Mesenchymal stem cell (in vitro differentiated cells and primary cell): ENCODE measurements at regions not wholly inside any gene's neighbourhood (a gene's known extent, or its start where the extent isn't known, plus 50 kb on each side); places are given as distances from the start of the nearest gene placed in this dataset.

Experiments used
- DNase-seq: peaks from one replicate; pipeline ENCODE4 v3.0.0-alpha.2; 2013
- H2AFZ ChIP-seq: one replicate; pipeline ENCODE4 v1.6.1; 2013; ENCODE audit warnings: low read depth, mild to moderate bottlenecking, control low read depth, inconsistent platforms, low read length, moderate library complexity
- H2AK5ac ChIP-seq: 2 replicates; pipeline ENCODE4 v1.6.1; 2013; ENCODE audit warnings: low read length, moderate library complexity, mild to moderate bottlenecking, inconsistent platforms; ENCODE audit not compliant: severe bottlenecking
- H2BK120ac ChIP-seq: one replicate; pipeline ENCODE4 v1.6.1; 2013; ENCODE audit warnings: low read depth, mild to moderate bottlenecking, inconsistent platforms, low read length, moderate library complexity
- H2BK12ac ChIP-seq, 2 experiments: one replicate each; pipeline ENCODE4 v1.6.1; 2013; ENCODE audit warnings: inconsistent platforms in 2 of 2, low read length in 2 of 2, mild to moderate bottlenecking in 2 of 2, moderate library complexity in 2 of 2, control low read depth in 1 of 2
- H2BK15ac ChIP-seq: one replicate; pipeline ENCODE4 v1.6.1; 2013; ENCODE audit warnings: mild to moderate bottlenecking, low read depth, inconsistent platforms; ENCODE audit not compliant: poor library complexity, severe bottlenecking
- H2BK5ac ChIP-seq: 2 replicates; pipeline ENCODE4 v1.6.1; 2013; ENCODE audit warnings: low read depth, mild to moderate bottlenecking, low read length, control low read depth, inconsistent platforms; ENCODE audit not compliant: poor library complexity, severe bottlenecking
- H3K14ac ChIP-seq, 2 experiments: one replicate each; pipeline ENCODE4 v1.6.1; 2013; ENCODE audit warnings: inconsistent platforms in 2 of 2, low read length in 2 of 2, control low read depth in 1 of 2, mild to moderate bottlenecking in 1 of 2, moderate library complexity in 1 of 2
- H3K18ac ChIP-seq, 2 experiments: one replicate each; pipeline ENCODE4 v1.6.1; 2013; ENCODE audit warnings: inconsistent platforms in 2 of 2, low read length in 2 of 2, control low read depth in 1 of 2, low read depth in 1 of 2, mild to moderate bottlenecking in 1 of 2
- H3K23ac ChIP-seq, 2 experiments: one replicate each; pipeline ENCODE4 v1.6.1; 2013; ENCODE audit warnings: inconsistent platforms in 2 of 2, low read length in 2 of 2, mild to moderate bottlenecking in 2 of 2, moderate library complexity in 2 of 2, control low read depth in 1 of 2
- H3K27ac ChIP-seq: 2 replicates; pipeline ENCODE4 v1.5.1; 2013; ENCODE audit warnings: mild to moderate bottlenecking, moderate library complexity, low read length, control low read depth, inconsistent platforms; ENCODE audit not compliant: poor library complexity, severe bottlenecking
- H3K27me3 ChIP-seq, 2 experiments: 2 replicates each; pipeline versions ENCODE4 v1.6.1 to v1.7.0; 2013; ENCODE audit warnings: low read length in 2 of 2, mild to moderate bottlenecking in 2 of 2, moderate library complexity in 2 of 2, control low read depth in 1 of 2, inconsistent platforms in 1 of 2; ENCODE audit not compliant: control insufficient read depth in 1 of 2, insufficient read depth in 1 of 2
- H3K36me3 ChIP-seq, 2 experiments: 2 replicates each; pipeline versions ENCODE4 v1.6.1 to v1.7.0; 2013; ENCODE audit warnings: low read length in 2 of 2, control low read depth in 1 of 2, inconsistent platforms in 1 of 2, low read depth in 1 of 2, mild to moderate bottlenecking in 1 of 2; ENCODE audit not compliant: insufficient read depth in 2 of 2, control insufficient read depth in 1 of 2
- H3K4ac ChIP-seq, 2 experiments: one replicate each; pipeline ENCODE4 v1.6.1; 2013; ENCODE audit warnings: inconsistent platforms in 2 of 2, low read length in 2 of 2, mild to moderate bottlenecking in 2 of 2, moderate library complexity in 2 of 2, control low read depth in 1 of 2, low read depth in 1 of 2
- H3K4me1 ChIP-seq: 2 replicates; pipeline ENCODE4 v1.6.1; 2013; ENCODE audit warnings: low read depth, low read length, control low read depth; ENCODE audit not compliant: control insufficient read depth, insufficient read depth
- H3K4me2 ChIP-seq: 2 replicates; pipeline ENCODE4 v1.6.1; 2013; ENCODE audit warnings: low read length, mild to moderate bottlenecking, inconsistent platforms; ENCODE audit not compliant: poor library complexity, severe bottlenecking
- H3K4me3 ChIP-seq, 2 experiments: 2 replicates each; pipeline versions ENCODE4 v1.5.1 to v1.7.0; 2013; ENCODE audit warnings: low read length in 2 of 2, mild to moderate bottlenecking in 2 of 2, control low read depth in 1 of 2, low read depth in 1 of 2; ENCODE audit not compliant: insufficient read depth in 1 of 2
- H3K79me1 ChIP-seq: replicated peaks from 2 replicates; pipeline ENCODE4 v1.6.1; 2013; ENCODE audit warnings: mild to moderate bottlenecking, control low read depth, low read length, inconsistent platforms; ENCODE audit not compliant: poor library complexity, severe bottlenecking
- H3K9ac ChIP-seq: 2 replicates; pipeline ENCODE4 v1.7.0; 2013; ENCODE audit warnings: mild to moderate bottlenecking, low read length, moderate library complexity
- H3K9me3 ChIP-seq: 2 replicates; pipeline ENCODE4 v1.7.0; 2013; ENCODE audit warnings: mild to moderate bottlenecking, low read length; ENCODE audit not compliant: control insufficient read depth
- H4K8ac ChIP-seq: one replicate; pipeline ENCODE4 v1.6.1; 2013; ENCODE audit warnings: inconsistent platforms, mild to moderate bottlenecking, low read length, moderate library complexity
- H4K91ac ChIP-seq: one replicate; pipeline ENCODE4 v1.6.1; 2013; ENCODE audit warnings: mild to moderate bottlenecking, low read length, inconsistent platforms
- WGBS: methylation state at CpG from one replicate; pipeline ENCODE4 v1.1.7; 2013; ENCODE audit warnings: mixed read lengths; 5-methylcytosine and 5-hydroxymethylcytosine counted together

GRCh38 chrX:128458888-128459287 lies 406.7 kb upstream of the ACTRT1 start:
- Histone ChIP-seq H3K27ac (peak overlapping the region; percentile 38), H3K36me3 (no peaks in the 10 kb centered on the region), H3K4ac (no peak overlapping the region), H3K4me1 (no peaks in the 10 kb centered on the region), H2BK120ac (no peak overlapping the region), H4K8ac (no peak overlapping the region), H3K9me3 (peaks cover 1% of the 10 kb centered on the region), H3K18ac (no peak overlapping the region), H4K91ac (no peak overlapping the region), H3K4me3 (no peak overlapping the region), H3K14ac (no peak overlapping the region), H2AFZ (no peak overlapping the region), H3K9ac (no peak overlapping the region), H3K23ac (no peak overlapping the region), H2BK15ac (no peak overlapping the region), H3K79me1 (no peaks in the 10 kb centered on the region), H2AK5ac (no peak overlapping the region), H2BK12ac (no peak overlapping the region), H3K27me3 (no peaks in the 10 kb centered on the region), H2BK5ac (no peak overlapping the region), H3K4me2 (no peak overlapping the region)
- WGBS: 76% methylated on average over 2 of the region's 2 CpGs
- no peak for DNase-seq

GRCh38 chrX:128457674-128458073 lies 405.5 kb upstream of the ACTRT1 start:
- Histone ChIP-seq H4K91ac (no peak overlapping the region), H2AFZ (no peak overlapping the region), H3K27ac (peak overlapping the region; percentile 29), H3K4ac (no peak overlapping the region), H3K9me3 (peaks cover 8% of the 10 kb centered on the region), H2BK5ac (no peak overlapping the region), H4K8ac (no peak overlapping the region), H3K18ac (no peak overlapping the region), H2BK12ac (no peak overlapping the region), H3K4me2 (no peak overlapping the region), H3K9ac (no peak overlapping the region), H3K27me3 (no peaks in the 10 kb centered on the region), H3K4me1 (no peaks in the 10 kb centered on the region), H2AK5ac (no peak overlapping the region), H3K23ac (no peak overlapping the region), H2BK15ac (no peak overlapping the region), H2BK120ac (no peak overlapping the region), H3K4me3 (no peak overlapping the region), H3K79me1 (no peaks in the 10 kb centered on the region), H3K36me3 (no peaks in the 10 kb centered on the region), H3K14ac (no peak overlapping the region)
- no peak for DNase-seq
- 100% methylated on average over 1 of the region's 2 CpGs for WGBS

- Histone ChIP-seq H2BK12ac (no peak overlapping the region), H4K8ac (no peak overlapping the region), H3K23ac (no peak overlapping the region), H3K4me2 (no peak overlapping the region), H2BK120ac (no peak overlapping the region), H3K79me1 (no peaks in the 10 kb centered on the region), H3K4me1 (no peaks in the 10 kb centered on the region), H4K91ac (no peak overlapping the region), H2BK15ac (no peak overlapping the region), H3K14ac (no peak overlapping the region), H3K36me3 (no peaks in the 10 kb centered on the region), H3K18ac (no peak overlapping the region), H3K27me3 (no peaks in the 10 kb centered on the region), H2AK5ac (no peak overlapping the region), H3K4me3 (no peak overlapping the region), H3K4ac (no peak overlapping the region), H3K9me3 (no peaks in the 10 kb centered on the region), H3K9ac (no peak overlapping the region), H2BK5ac (no peak overlapping the region), H2AFZ (no peak overlapping the region), H3K27ac (no peak overlapping the region)
- 71% methylated on average over 1 of the region's 4 CpGs for WGBS
- DNase-seq: no peak
Measured at GRCh38 chrX:128439159-128439558, 387.0 kb upstream of the ACTRT1 start.

- H3K27me3 ChIP-seq: no peaks in the 10 kb centered on the region
- H2AFZ ChIP-seq: no peak overlapping the region
- no peak overlapping the region for H3K4ac ChIP-seq
- H2BK120ac ChIP-seq: no peak overlapping the region
- no peaks in the 10 kb centered on the region for H3K4me1 ChIP-seq
- H3K9ac ChIP-seq: no peak overlapping the region
- no peak overlapping the region for H3K14ac ChIP-seq
- no peak overlapping the region for H2BK12ac ChIP-seq
- H4K8ac ChIP-seq: no peak overlapping the region
- H3K4me2 ChIP-seq: no peak overlapping the region
- no peak overlapping the region for H3K27ac ChIP-seq
- WGBS: 69% methylated on average over 3 of the region's 4 CpGs
- H3K23ac ChIP-seq: no peak overlapping the region
- DNase-seq: no peak
- no peak overlapping the region for H2BK15ac ChIP-seq
- H3K18ac ChIP-seq: no peak overlapping the region
- no peak overlapping the region for H3K4me3 ChIP-seq
- no peaks in the 10 kb centered on the region for H3K36me3 ChIP-seq
- H3K79me1 ChIP-seq: no peaks in the 10 kb centered on the region
- no peaks in the 10 kb centered on the region for H3K9me3 ChIP-seq
- H4K91ac ChIP-seq: no peak overlapping the region
- H2AK5ac ChIP-seq: no peak overlapping the region
- no peak overlapping the region for H2BK5ac ChIP-seq
Measured at GRCh38 chrX:128438082-128438481, 385.9 kb upstream of the ACTRT1 start.
